HepG2 (cell line): ENCODE measurements at regions not wholly inside any gene's neighbourhood (a gene's known extent, or its start where the extent isn't known, plus 50 kb on each side); places are given as distances from the start of the nearest gene placed in this dataset.

Experiments used
- THAP11 ChIP-seq: IDR thresholded peaks from 2 replicates; pipeline ENCODE4 v1.6.1; 2016; ENCODE audit warnings: missing biosample characterization, missing genetic modification reagents
- TF ChIP-seq, protein P1 (sequence below): sonication (generic); formaldehyde crosslinking; IDR thresholded peaks from 2 replicates; pipeline ENCODE4 v1.4.0; 2020; ENCODE audit warnings: missing genetic modification reagents
- TF ChIP-seq, protein P2 (sequence below): sonication (generic); formaldehyde crosslinking; IDR thresholded peaks from 2 replicates; pipeline ENCODE4 v1.4.0; 2020; ENCODE audit warnings: missing genetic modification reagents
- TF ChIP-seq, protein P3 (sequence below): sonication (generic); formaldehyde crosslinking; IDR thresholded peaks from 2 replicates; pipeline ENCODE4 v1.4.0; 2020; ENCODE audit warnings: missing genetic modification reagents
- TF ChIP-seq, protein P4 (sequence below): sonication (generic); formaldehyde crosslinking; IDR thresholded peaks from 2 replicates; pipeline ENCODE4 v1.5.0; 2020; ENCODE audit warnings: missing genetic modification reagents, mild to moderate bottlenecking, borderline replicate concordance

DNA sequence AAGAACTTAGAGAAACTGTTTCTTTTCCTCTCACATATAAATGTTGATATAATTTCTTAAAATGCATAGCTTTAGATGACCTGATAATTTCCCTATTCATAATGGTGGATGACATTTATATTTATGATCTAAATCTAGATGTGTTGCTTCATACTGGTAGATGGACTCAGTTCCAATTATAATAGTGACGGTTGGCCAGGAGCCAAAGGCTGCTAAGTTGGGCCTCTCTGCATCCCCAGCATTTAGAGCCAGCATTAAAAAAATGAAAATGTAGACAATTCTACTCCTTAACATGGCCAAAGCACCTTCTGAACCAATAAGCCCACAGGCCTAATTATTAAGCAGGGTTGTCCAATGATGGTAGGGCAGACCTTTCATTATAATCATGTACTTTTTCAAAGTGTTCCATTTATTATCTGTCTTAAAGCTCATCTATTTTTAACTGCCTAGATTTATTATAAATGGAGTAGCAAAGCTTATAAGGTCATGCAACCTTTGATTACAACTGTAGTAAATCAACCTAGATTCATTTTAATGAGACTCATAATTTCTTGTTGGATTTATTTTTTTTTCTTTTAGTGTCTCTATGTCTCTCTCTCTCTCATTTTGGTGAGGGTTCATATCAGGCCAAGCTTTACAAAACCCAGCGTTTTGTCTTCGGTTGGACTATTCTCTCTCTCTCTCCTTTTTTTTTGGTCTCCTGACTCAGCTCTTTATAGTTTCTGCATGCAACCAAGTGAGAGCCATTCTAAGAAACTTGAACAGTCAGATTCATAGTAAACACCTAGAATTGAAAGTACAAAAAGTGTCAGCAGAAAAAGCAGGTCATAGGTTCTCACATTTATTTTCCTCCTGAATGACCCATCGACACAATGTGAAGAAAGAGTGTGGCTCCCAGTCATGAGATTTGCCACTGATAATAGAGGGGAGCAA, 2016.1 kb upstream of the PIK3C3 start (continued):
- TF ChIP-seq, protein P1, sequence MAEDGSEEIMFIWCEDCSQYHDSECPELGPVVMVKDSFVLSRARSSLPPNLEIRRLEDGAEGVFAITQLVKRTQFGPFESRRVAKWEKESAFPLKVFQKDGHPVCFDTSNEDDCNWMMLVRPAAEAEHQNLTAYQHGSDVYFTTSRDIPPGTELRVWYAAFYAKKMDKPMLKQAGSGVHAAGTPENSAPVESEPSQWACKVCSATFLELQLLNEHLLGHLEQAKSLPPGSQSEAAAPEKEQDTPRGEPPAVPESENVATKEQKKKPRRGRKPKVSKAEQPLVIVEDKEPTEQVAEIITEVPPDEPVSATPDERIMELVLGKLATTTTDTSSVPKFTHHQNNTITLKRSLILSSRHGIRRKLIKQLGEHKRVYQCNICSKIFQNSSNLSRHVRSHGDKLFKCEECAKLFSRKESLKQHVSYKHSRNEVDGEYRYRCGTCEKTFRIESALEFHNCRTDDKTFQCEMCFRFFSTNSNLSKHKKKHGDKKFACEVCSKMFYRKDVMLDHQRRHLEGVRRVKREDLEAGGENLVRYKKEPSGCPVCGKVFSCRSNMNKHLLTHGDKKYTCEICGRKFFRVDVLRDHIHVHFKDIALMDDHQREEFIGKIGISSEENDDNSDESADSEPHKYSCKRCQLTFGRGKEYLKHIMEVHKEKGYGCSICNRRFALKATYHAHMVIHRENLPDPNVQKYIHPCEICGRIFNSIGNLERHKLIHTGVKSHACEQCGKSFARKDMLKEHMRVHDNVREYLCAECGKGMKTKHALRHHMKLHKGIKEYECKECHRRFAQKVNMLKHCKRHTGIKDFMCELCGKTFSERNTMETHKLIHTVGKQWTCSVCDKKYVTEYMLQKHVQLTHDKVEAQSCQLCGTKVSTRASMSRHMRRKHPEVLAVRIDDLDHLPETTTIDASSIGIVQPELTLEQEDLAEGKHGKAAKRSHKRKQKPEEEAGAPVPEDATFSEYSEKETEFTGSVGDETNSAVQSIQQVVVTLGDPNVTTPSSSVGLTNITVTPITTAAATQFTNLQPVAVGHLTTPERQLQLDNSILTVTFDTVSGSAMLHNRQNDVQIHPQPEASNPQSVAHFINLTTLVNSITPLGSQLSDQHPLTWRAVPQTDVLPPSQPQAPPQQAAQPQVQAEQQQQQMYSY (CRISPR knock-in tag): no peak
- TF ChIP-seq, protein P2, sequence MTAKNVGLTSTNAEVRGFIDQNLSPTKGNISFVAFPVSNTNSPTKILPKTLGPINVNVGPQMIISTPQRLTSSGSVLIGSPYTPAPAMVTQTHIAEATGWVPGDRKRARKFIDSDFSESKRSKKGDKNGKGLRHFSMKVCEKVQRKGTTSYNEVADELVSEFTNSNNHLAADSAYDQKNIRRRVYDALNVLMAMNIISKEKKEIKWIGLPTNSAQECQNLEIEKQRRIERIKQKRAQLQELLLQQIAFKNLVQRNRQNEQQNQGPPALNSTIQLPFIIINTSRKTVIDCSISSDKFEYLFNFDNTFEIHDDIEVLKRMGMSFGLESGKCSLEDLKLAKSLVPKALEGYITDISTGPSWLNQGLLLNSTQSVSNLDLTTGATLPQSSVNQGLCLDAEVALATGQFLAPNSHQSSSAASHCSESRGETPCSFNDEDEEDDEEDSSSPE (CRISPR knock-in tag): no peak
- no peak for TF ChIP-seq THAP11
- TF ChIP-seq, protein P3, sequence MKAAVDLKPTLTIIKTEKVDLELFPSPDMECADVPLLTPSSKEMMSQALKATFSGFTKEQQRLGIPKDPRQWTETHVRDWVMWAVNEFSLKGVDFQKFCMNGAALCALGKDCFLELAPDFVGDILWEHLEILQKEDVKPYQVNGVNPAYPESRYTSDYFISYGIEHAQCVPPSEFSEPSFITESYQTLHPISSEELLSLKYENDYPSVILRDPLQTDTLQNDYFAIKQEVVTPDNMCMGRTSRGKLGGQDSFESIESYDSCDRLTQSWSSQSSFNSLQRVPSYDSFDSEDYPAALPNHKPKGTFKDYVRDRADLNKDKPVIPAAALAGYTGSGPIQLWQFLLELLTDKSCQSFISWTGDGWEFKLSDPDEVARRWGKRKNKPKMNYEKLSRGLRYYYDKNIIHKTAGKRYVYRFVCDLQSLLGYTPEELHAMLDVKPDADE: no peak
- TF ChIP-seq, protein P4, sequence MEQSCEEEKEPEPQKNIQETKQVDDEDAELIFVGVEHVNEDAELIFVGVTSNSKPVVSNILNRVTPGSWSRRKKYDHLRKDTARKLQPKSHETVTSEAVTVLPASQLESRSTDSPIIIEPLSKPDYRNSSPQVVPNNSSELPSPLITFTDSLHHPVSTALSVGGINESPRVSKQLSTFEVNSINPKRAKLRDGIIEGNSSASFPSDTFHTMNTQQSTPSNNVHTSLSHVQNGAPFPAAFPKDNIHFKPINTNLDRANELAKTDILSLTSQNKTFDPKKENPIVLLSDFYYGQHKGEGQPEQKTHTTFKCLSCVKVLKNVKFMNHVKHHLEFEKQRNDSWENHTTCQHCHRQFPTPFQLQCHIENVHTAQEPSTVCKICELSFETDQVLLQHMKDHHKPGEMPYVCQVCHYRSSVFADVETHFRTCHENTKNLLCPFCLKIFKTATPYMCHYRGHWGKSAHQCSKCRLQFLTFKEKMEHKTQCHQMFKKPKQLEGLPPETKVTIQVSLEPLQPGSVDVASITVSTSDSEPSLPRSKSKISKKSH (CRISPR knock-in tag): no peak
